ENCODE measurements at regions not wholly inside any gene's neighbourhood (a gene's known extent, or its start where the extent isn't known, plus 50 kb on each side); places are given as distances from the start of the nearest gene placed in this dataset.

GRCh38 chr6:51335543-51335942 lies 516.9 kb downstream of the TFAP2B start:
- no peak for DNase-seq

DNA sequence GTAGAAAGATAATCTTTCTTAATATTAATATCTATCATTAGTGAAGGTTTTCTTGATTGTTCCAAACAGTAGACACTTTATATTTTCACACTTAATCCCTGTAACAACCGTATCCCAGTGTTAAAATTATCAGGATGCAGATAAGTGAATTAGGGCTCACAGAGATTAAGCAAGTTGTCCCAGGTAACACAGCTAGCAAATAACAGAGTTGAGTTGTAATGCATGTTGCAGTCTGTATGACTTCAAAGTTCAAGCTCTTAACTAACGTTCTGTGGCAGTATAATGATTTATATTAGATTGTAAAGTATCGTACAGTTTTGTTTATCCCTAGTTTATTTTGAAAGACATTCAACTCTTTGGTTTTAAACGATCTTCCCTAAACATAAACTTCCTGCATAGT lies 517.5 kb downstream of the TFAP2B start:
- no peak for DNase-seq

DNA sequence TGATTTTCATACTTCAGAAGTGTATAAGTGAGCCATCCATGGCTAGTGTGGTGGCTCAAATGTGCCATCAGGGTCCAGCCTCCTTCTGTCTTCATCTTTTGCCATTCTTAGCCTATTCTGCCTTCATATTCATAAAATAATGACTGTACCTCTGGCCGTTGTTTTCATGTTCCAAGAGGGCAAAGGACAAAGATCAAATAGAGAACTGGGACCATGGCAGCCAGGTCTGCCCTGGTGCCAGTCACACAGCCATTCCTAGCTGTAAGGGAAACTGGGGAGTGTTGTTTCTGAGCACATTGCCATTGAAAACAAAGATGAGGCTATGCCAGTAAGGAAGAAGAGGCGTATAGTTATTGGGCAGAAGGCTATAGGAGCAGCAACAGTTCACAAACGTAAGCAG lies 518.6 kb downstream of the TFAP2B start:
- no peak for DNase-seq

DNA sequence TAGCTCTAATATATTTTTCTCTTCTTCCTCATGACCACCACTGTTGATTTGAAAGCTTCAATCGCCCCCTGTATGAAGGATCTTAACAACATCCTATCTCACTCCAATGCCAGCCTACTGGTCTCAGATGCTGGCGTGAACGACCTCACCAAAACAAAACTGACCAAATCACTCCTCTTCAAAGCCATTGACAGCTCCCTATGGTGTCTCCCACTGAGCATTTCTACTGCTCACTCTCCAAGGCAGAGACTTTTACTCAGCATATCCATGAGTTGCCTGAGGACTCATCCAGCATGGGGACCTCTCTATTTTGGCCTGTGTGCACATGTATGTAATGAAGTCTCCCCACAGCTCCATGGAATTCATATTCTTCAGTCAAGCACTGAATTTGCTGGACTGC lies 520.4 kb downstream of the TFAP2B start:
- DNase-seq: no peak

- no peak for DNase-seq
Observed at GRCh38 chr6:51339728-51340127, 521.1 kb downstream of the TFAP2B start.

- no peak for DNase-seq
Observed at GRCh38 chr6:51342393-51342792, 523.7 kb downstream of the TFAP2B start.

GRCh38 chr6:51349857-51350256 lies 531.2 kb downstream of the TFAP2B start:
- DNase-seq: no peak

DNA sequence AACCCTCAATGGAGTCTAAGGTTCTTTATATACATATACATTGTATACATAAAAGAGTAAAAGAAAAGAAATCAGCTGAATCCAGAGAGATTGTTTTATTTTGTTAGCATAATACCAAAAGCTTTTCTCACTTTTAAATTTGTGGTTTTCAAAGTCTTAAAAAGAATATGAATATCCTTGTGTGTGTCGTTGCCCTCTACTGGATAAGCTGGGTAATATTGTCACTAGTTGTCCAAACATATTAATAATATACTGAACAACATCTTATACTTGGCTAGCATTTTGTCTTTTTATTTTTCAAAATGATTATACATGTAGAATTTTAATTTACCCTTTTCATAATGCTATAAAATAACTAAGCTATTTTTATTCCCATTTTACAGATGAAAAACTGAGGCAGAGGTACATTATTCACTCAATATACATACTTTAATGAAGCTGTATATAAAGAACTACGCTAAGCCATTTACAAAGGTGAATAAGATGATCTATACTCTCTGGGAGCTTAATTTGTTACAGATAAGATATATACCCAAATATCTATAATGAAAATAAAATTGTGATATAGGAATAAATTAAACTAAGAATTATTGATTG lies 531.7 kb downstream of the TFAP2B start:
- no peak for DNase-seq

DNA sequence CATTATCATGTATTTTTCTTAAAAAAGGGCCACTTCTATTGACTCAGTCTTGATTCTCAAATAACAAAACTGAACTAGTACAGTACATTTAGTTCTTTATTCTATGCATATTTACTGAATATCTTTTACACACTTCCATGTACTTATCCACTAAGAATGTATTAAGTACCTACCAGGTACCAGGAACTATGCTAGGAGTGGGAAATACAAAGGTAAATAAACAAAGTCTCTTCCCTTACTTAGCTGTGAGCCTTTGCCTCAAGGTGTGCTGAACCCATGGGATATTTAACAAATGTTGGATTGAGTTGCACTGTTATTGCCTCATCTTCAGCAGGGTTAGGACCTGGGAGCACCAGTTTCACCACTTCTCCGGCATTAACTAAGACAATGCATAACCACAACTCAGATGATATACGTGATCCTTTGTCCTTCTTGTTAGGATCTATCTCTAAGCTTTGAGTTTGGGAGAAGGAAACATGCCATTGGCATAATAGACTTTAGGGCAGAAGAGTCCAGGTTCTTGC lies 533.9 kb downstream of the TFAP2B start:
- DNase-seq: no peak

DNA sequence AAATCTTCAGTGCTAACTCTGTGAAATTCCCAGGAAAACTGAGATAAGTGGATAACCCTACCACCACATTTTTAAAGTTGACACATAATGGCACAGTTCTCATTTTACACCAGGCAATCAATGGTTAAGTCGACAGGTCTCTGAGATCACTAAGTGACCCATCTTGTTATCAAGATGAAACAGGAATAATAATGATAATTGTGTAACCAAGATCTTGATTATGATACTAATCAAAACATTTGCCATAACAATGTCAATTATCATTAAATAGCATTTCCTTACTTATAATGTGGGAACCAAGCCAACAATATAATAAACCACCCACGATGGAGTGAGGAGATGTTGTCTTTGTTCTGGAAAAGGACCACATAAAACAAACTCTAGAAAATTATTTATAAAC lies 541.6 kb downstream of the TFAP2B start:
- DNase-seq: no peak

GRCh38 chr6:51365566-51365965 lies 546.9 kb downstream of the TFAP2B start:
- DNase-seq: no peak

DNA sequence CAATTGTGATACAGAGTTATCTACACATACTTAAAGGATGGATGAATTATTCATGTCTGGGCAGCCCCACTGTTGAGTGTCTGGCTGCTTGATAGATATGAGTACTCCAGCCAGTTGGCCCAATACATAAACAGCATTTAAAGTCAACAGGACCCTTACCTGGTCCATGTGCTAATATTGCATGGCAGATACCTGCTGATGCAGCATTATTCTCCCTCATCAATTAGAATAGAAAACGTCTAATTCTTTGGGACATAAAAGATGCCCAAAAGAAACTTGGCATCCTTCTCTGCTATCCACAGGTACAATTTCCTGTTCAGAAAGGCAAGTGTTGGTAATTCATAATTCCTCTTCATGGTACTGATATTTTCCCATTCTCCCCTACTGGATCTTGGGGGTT lies 550.8 kb downstream of the TFAP2B start:
- DNase-seq: no peak

GRCh38 chr6:51382847-51383246 lies 564.2 kb downstream of the TFAP2B start:
- no peak for DNase-seq

- DNase-seq: no peak
Observed at GRCh38 chr6:51384736-51385135, 566.1 kb downstream of the TFAP2B start.

- DNase-seq: no peak
Observed at GRCh38 chr6:51386347-51386836, 567.7 kb downstream of the TFAP2B start.

DNA sequence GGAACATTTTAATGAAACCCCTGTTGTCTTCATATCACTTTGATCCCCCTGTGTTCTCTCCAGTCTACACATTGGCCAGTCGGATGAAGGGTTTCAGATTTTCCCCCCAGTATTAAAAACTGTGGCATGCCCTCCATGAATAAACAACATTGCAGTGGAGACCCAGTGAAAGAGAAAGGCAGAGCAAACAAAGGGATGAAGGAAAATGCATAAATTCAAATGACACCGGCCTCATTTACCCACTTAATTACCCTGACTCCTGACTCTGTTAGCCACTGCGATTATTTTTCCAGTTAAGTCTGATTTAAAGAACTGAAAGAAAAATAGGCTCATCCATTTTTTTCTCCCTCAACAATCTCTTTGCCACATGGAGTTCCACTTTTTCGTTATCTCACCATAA lies 569.2 kb downstream of the TFAP2B start:
- no peak for DNase-seq

DNA sequence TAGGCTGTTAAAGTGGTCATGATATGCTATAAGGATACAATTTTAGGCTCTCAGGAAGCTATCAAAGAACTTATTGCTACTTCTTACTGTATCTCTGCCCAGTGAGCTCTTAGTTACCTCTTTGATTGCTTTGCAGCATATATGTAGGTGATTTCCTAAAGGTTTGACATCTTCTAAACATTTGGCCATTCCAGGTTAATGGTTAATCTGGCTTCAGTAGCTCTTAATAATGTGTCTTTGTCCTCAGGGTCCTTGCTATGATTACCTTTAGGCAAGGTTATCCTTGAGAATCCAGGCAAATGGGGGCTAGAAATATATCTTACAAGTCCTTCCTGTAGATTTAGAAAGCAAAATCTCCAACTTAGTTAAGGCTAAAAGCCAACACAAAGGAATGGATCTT lies 575.4 kb downstream of the TFAP2B start:
- no peak for DNase-seq

DNA sequence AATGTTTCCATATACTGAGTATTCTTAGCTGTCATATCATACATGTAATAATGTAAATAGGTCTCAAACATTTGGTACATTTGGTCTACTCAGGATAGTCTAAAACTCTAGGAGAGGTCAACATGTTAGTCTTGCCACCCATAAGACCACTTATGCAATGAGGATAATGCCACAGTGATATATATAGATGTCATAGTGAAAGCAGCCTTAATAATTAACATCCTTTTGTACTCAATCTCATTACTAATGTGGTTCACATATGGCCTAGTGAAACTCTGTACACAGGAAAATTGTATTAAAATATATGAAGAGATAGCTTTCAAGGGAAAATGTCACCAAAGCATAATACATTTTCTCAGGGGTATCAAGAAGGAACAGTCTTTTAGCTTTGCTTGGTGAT lies 577.9 kb downstream of the TFAP2B start:
- no peak for DNase-seq

DNA sequence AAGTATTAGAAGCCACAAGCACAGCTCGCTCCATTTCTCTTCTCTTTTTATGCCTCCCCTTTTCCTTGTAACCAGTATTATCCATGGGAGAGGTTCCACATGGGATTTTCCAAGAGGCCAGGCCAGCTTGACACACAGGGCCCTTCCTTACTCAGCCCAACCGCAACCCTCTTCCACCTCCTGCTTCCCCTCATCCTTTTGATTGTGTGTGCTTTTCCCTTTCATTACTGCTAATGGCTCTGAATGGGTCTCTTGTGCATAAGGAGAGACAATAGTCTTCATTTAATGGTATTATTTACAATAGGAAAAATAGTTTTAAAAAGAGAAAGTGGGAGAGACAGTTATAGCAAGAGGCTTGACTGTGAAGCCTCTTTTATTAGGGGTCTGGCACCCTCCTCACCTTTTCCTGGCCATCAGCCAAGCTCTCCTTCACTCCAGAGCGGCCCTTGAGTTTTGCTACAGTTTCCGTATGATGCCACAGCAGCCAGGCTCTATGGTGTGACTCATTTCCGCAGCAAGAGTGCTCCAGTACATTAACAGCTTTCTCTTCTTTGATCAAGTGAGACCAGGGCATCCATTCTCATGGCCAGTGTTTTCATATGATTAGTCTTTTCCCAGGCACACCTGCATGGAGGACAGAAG lies 579.5 kb downstream of the TFAP2B start:
- no peak for DNase-seq

- DNase-seq: no peak
Observed at GRCh38 chr6:51398793-51399192, 580.1 kb downstream of the TFAP2B start.

DNA sequence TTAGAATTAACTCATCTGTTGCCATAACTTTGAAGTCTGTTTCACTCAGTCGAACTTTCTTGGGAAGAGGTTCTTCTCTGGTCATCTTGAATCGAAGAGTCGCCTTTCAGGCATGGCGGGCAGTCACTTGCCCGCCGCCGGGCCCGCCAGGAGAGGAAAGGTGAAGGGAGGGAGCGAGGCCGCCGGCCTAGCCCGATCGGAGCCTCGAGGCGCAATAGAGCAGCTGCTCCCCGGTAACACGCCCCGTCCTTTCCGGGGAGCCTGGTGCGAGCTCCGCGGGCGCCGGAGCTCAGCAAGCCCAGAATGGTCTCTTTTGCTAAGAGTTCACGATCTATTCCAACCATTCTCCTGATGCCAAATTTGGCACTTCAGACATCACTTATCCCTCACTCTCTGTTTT lies 591.8 kb downstream of the TFAP2B start:
- DNase-seq: no peak

DNA sequence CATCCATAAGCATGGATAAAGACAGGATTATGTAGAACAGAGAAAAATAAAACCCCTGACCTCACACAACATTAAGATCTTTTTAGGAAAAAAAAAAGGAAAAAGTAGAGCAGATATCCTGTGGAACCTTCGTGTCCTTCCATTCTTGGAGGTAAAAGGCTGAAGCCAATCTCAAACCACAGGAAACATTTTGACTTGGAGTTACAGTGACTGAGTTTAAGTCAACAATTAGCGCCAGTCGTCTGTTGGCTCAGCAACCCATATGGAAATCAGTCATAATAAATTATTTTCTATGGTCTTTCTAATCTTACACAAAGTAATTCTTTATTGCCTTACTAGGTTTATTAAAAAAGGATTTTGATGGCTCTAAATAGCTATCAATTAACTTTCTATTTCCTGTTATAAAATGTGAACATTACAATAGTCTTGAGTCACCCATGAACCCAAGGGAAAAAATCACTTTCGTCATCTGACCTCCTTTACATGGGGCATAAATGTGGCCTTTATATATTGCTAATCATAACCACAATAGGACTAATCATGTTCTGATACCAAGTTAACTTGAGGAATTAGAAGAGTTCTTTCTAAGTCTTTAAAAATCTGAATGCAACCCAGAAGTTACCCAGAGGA lies 592.9 kb downstream of the TFAP2B start:
- DNase-seq: no peak

GRCh38 chr6:51414361-51414760 lies 595.7 kb downstream of the TFAP2B start:
- DNase-seq: no peak

DNA sequence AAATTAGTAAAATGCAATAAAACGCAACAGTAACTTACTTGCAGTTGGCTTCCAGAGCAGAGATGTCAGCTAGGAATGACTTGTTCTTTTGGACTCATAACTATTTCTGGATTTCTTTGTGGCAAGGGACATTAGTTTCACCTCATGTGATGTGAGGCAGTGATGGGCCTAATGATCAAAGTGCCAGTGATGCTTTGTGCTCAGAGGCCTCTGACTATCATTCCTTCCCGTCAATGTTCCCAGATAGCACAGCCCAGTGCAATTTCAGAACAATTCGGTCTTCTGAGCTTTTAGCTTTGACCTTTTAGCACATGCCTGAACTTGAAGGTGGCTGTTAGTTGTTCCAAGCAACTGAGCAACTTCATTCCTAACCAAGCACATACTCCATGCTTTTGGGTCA lies 596.8 kb downstream of the TFAP2B start:
- DNase-seq: no peak
